ENCODE measurements at regions not wholly inside any gene's neighbourhood (a gene's known extent, or its start where the extent isn't known, plus 50 kb on each side); places are given as distances from the start of the nearest gene placed in this dataset.
"Not testable (repeated sequence)": the region's sequence is repeated elsewhere in the genome, so short reads cannot be mapped to it uniquely, and the experiment has no call there.

- DNase-seq (ENCODE audit: low spot score), result no peak
Measured at GRCh38 chr10:64558094-64558835, 1037.1 kb downstream of the REEP3 start.

GRCh38 chr10:64571056-64571455 lies 1049.9 kb downstream of the REEP3 start:
- no peak for DNase-seq (ENCODE audit: low spot score)

- DNase-seq (ENCODE audit: low spot score), result no peak
Measured at GRCh38 chr10:64573623-64574325, 1052.6 kb downstream of the REEP3 start.

- peak; percentile 3 for DNase-seq (ENCODE audit: low spot score)
Measured at GRCh38 chr10:64574371-64574770, 1053.2 kb downstream of the REEP3 start.

- DNase-seq (ENCODE audit: low spot score), result no peak
Measured at GRCh38 chr10:64576497-64576896, 1055.3 kb downstream of the REEP3 start.

GRCh38 chr10:64578757-64579156 lies 1057.6 kb downstream of the REEP3 start:
- not testable (repeated sequence) for DNase-seq (ENCODE audit: low spot score)

GRCh38 chr10:64586934-64587503 lies 1065.8 kb downstream of the REEP3 start:
- DNase-seq (ENCODE audit: low spot score), result peak; percentile 3

GRCh38 chr10:64594072-64594471 lies 1072.9 kb downstream of the REEP3 start:
- DNase-seq (ENCODE audit: low spot score), result no peak

- no peak for DNase-seq (ENCODE audit: low spot score)
Measured at GRCh38 chr10:64598600-64598999, 1077.4 kb downstream of the REEP3 start.

GRCh38 chr10:64601298-64601697 lies 1080.1 kb downstream of the REEP3 start:
- DNase-seq (ENCODE audit: low spot score), result no peak

- no peak for DNase-seq (ENCODE audit: low spot score)
Measured at GRCh38 chr10:64617085-64617484, 1095.9 kb downstream of the REEP3 start.

- DNase-seq (ENCODE audit: low spot score), result no peak
Measured at GRCh38 chr10:64619102-64619501, 1097.9 kb downstream of the REEP3 start.

- DNase-seq (ENCODE audit: low spot score), result no peak
Measured at GRCh38 chr10:64626924-64627323, 1105.7 kb downstream of the REEP3 start.

- no peak for DNase-seq (ENCODE audit: low spot score)
Measured at GRCh38 chr10:64630534-64630933, 1109.3 kb downstream of the REEP3 start.

- DNase-seq (ENCODE audit: low spot score), result no peak
Measured at GRCh38 chr10:64635906-64636305, 1114.7 kb downstream of the REEP3 start.

- DNase-seq (ENCODE audit: low spot score), result no peak
Measured at GRCh38 chr10:64636461-64636860, 1115.3 kb downstream of the REEP3 start.

GRCh38 chr10:64637939-64638338 lies 1116.7 kb downstream of the REEP3 start:
- no peak for DNase-seq (ENCODE audit: low spot score)

GRCh38 chr10:64648915-64649314 lies 1127.7 kb downstream of the REEP3 start:
- DNase-seq (ENCODE audit: low spot score), result peak; percentile 43

GRCh38 chr10:64658528-64658927 lies 1137.3 kb downstream of the REEP3 start:
- no peak for DNase-seq (ENCODE audit: low spot score)

- no peak for DNase-seq (ENCODE audit: low spot score)
Measured at GRCh38 chr10:64659311-64659710, 1138.1 kb downstream of the REEP3 start.

- DNase-seq (ENCODE audit: low spot score), result no peak
Measured at GRCh38 chr10:64682043-64682442, 1160.8 kb downstream of the REEP3 start.

GRCh38 chr10:64690194-64690593 lies 1169.0 kb downstream of the REEP3 start:
- no peak for DNase-seq (ENCODE audit: low spot score)

GRCh38 chr10:64699244-64699643 lies 1178.0 kb downstream of the REEP3 start:
- no peak for DNase-seq (ENCODE audit: low spot score)
